ENCODE measurements at regions not wholly inside any gene's neighbourhood (a gene's known extent, or its start where the extent isn't known, plus 50 kb on each side); places are given as distances from the start of the nearest gene placed in this dataset.

DNA sequence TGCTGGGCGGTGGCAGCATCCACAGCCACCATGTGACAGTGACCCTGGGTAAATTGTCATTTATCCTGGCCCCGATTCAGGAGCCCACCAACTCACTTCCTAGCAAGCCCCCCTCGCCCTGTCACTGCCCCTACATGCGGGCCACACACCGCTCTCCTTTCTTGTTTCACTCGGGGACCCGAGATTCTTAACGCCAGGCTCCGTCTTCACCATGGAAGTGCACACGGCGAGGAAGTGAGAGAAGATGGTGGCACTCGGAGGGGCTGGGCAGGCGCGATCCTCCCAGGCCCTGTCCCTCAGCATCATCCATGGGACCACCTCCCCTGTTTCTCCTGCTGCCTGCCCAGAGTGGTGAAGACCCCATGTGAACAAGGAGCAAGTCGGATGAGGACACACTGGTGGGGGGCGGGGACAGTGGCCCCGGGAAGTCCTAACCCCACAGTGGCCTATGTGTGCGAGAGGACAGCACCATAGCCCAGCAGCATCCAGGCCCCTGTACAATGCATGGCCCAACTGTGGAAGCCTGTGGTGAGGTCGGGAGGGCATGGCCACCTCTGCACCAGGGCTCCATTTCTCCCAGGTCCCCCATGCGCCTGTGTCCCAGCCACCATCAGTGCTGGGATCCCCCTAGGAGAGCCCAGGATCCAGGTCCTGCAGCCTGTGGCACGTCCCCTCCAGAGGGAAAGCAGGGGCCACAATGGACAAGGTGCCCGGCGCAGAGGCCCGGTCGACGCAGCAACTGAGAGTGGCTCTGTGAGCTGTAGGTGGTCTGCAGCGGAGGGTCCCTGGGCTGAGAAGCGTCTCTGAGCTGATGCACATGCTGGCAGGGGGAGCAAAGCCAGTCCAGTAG lies 262.8 kb downstream of the BRD1 start:
- DNase-seq = no peak

DNA sequence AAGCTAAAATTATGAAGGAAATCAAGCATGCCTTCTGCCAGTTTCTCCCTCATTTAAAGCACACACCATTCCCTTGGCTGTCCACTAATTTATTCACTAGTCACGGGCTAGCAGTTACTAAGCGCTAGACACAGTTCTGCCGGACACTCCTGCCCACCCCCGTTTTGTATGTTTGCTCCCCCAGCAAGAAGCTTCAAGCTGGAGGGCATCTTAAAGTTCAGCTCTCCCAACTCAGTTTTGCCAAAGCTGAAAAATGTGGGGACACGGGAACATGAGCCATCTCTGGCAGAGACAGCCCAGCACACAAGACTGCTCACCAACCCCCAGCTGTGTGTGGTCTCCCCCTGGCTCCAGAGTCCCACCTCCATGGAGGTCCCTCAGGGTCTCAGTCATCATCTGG lies 263.6 kb downstream of the BRD1 start:
- no peak for DNase-seq

GRCh38 chr22:49562685-49563249 lies 264.9 kb downstream of the BRD1 start:
- DNase-seq = no peak

- no peak for DNase-seq
Observed at GRCh38 chr22:49561976-49562375, 265.7 kb downstream of the BRD1 start.

DNA sequence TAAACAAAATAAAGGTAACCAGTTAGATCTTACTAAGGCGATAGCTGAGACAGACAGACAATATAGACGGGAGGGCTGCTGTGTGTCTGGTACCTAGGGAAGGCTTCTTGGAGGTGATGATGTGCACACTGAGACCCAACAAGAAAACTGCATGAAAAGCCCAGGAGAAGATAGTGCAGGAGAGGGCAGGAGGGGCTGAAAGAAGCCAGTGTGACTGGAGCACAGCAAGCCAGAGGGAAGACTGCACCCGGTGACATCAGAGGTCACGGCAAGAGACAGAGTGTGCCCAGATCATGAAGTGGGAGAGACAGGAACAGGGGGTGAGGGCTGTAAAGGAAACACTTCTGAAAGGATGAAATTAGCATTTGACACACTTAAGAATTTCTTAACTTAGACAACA lies 266.3 kb downstream of the BRD1 start:
- no peak for DNase-seq

DNA sequence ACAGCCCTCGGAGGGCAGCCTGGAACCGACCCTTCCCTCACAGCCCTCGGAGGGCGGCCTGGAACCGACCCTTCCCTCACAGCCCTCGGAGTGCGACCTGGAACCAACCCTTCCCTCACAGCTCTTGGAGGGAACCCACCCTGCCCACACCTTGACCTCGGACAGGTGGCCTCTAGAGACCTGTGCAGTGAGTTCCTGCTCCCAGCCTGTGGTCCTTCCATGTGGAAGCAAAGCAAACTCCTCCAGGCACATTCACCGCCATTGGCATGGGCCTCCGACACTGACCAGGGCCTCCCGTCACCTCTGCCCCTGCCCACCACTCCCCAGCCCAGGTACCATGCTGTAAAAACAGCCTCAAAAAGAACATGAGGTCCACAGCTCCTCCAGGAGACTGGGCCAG lies 272.1 kb downstream of the BRD1 start:
- no peak for DNase-seq

- DNase-seq = no peak
Observed at GRCh38 chr22:49554741-49555140, 272.9 kb downstream of the BRD1 start.

- DNase-seq = no peak
Observed at GRCh38 chr22:49554296-49554625, 273.4 kb downstream of the BRD1 start.

DNA sequence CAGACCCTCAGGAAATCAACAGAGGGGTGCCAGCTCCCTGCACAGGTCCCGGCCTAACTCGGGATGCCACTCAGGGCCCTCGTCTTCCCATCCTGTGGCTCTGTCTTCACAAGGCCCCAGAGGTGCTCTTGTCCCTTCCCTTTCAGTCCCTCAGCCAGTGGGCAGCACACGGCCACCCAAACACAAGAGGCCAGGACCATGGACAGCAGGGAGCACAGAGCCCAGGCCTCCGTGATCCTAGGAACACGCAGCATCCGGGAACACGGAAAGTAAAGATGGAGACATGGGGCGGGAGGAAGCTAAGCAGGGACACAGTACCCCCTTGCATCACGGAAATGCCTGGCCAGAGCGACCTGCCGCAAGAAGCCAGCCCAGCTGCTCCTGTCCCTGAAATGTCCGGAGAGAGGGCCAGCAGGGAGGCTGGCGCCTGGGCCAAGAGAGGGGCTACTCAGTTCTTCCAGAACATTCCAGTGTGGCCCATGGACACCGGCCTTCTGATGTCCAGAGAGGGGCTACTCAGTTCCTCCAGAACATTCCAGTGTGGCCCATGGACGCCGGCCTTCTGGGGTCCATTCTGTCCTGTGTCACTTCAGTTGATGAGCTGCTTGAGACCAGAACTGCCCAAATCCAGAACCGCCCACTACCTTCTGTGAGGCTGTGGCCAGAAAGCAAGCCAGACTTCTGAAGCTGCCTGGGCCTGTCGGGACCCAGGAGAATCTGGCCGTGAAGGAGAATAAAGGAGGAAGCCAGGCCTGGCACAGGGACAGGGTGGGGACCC lies 274.0 kb downstream of the BRD1 start:
- DNase-seq = no peak

DNA sequence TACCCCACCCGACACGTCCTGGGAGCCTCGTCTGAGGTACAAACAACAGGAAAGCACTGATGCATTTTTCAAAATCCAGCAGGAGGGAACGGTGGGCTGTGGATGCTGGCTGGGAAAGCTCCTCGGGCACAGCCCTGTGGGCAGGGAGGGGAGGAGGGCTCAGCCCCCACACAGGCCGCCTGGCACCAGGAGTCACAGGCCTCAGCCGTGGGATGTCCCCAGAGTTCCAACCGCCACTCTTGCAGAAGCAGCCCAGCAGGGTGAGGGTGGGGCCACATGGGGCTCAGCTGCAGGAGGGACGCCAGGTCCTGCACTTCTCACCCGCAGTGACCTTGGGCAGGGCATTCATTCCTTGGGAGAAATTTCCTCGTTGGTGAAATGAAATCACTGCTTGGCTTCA lies 274.6 kb downstream of the BRD1 start:
- no peak for DNase-seq

- DNase-seq = no peak
Observed at GRCh38 chr22:49551897-49552614, 275.6 kb downstream of the BRD1 start.

- no peak for DNase-seq
Observed at GRCh38 chr22:49551446-49551845, 276.2 kb downstream of the BRD1 start.

DNA sequence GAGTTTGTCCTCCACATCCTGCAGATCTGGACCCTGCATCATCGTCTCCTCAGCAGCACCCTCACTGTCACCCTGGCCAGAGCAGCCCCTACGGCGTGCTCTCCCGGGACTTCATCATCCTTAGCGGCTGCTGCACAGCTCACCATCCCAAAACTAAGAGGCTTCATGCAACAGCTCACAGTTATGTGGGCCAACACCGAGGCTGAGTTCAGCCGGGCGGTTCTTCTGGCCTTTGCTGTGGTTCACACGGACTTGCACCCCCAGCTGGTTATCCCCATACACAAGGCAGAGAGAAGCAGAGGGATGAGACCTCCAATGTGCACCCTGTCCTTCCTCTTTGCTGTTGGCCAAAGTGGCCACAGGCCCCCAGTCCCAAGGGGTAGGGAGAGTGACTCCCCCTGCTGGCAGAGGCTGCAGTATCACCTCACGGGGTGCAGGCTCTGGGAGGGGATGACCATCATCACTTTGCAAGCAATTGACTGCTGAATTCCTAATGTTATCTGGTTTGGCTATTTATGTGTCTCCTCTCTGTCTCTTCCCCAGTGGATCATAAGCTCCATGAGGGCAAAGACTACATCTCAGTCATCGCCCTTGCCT lies 276.8 kb downstream of the BRD1 start:
- DNase-seq = no peak

DNA sequence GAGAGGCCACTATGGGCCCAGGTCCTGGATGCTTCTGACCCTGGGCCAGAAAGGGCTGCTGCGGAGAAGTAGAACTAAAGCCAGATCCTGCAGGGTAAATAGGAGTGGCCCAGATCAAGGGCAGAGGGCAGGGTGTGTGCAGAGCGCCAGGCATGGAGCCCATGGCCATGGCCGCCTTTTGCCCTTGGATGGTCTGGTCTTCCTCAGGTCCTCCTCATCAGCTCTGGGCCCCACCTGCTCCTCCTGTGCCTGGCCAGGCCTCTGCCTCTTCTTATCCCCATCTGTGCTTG lies 277.6 kb downstream of the BRD1 start:
- DNase-seq = no peak

GRCh38 chr22:49549256-49550140 lies 278.2 kb downstream of the BRD1 start:
- no peak for DNase-seq

DNA sequence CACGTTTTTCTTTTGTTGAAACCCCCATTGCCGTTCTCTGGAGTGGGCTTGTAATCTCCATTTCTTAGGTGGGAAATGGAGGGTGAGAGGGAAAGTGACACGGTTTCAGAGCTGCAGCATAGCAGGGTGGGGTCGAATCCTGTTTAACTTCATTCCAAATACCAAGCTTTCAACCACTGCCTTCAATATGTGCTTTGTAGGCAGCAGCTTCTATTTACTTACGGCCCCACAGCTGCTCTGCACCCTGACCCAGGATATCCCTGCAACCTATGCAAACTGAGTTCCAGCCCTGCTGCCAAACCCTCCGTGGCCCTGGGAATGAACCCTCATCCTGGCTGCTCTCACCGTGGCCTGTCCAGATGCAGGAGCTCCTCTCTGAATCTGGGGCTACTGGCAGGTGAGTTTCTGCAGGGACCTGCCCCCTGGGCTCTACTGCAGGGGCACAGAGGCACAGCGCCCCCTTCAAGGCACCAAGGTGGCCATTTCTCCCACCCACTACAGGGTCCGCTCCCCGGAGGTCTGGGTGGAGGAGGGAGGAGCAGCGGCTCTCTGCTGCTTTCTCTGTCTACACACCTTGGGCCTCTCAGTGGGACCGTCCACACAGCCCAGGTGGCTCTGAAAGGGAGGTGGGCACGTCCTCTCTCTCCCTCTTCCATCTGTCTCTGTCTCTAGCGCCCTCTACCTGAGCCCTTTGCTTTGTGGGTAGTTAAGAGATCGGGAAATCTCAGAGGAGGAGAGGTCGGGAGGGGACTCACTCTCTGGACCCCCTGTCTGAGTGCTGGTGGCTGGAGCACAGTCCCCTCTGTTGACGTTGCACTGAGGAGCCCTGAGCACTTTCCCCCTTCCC lies 279.1 kb downstream of the BRD1 start:
- DNase-seq = no peak

- no peak for DNase-seq
Observed at GRCh38 chr22:49547751-49548239, 279.9 kb downstream of the BRD1 start.

DNA sequence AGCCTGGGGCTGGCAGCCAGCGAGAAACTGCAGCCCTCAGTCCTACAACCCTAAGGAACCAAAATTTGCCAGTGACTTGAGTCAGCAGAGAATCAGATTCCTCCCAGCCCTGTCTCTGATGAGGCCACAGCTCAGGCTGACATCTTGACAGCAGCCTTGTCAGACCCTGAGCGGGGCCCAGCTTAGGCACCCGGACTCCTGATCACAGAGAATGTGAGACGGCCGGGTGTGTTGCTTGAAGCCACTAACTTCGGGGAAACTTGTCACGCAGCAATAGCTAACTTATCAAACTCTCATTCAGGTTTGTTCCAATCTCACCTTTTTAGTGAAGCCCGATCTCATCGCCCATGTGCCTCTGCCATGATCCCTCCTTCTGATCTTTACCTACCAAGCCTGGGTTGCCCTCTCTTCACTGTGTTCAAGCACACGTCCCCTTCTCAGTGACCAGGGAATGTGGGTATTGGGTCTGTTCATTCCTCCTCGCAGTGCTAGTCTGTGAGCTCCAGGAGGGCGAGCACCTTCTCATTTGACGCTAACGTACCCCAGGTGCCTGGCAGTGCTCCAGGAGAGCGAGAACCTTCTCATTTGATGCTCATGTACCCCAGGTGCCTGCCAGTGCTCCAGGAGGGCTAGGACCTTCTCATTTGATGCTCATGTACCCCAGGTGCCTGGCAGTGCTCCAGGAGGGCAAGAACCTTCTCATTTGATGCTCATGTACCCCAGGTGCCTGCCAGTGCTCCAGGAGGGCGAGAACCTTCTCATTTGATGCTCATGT lies 280.7 kb downstream of the BRD1 start:
- DNase-seq = no peak

GRCh38 chr22:49545606-49546005 lies 282.1 kb downstream of the BRD1 start:
- no peak for DNase-seq

DNA sequence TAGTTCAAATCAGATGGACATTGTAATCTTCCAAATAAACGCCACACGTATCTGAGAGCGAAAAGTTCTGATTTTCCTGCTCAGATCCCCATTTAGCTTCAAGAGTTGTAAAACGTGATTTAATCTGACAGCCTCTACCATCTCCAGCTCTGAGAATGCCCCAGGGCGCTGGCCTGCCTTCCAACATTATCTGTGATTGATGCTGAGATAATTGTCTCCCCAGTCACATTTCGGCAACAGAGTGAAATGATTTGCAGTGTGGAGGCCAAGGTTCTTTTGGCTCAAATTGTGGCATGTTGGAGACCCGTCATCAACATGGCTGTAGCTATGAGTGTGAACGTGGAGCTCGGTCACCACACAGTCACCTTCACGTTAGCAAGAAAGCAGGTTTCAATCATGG lies 283.4 kb downstream of the BRD1 start:
- no peak for DNase-seq
